ENCODE measurements at regions not wholly inside any gene's neighbourhood (a gene's known extent, or its start where the extent isn't known, plus 50 kb on each side); places are given as distances from the start of the nearest gene placed in this dataset.

- Histone ChIP-seq H3K9me3 (no peaks in the 10 kb centered on the region), H3K36me3 (no peaks in the 10 kb centered on the region), H3K4me3 (no peak overlapping the region), H3K27me3 (peaks cover 0 to 17% (median 0%) of the 10 kb centered on the region in 4 donors), H3K4me1 (no peaks in the 10 kb centered on the region), H3K27ac (no peak overlapping the region)
- DNase-seq: no peak
- TF ChIP-seq CTCF (IDR thresholded peaks at IDR 0.05) (no peak), POLR2A (IDR thresholded peaks at IDR 0.05) (no peak)
- intact Hi-C loops (cut with DNase I): no loop called here
- 62 to 69% methylated on average over 4 to 6 of the region's 10 CpGs for WGBS, 2 donors
These were observed 745.7 kb downstream of the BRD1 start for GRCh38 chr22:49081926-49082325.

- 80 to 88% methylated on average over 1 of the region's 12 CpGs for WGBS, 2 donors
These were observed 746.4 kb downstream of the BRD1 start for GRCh38 chr22:49081261-49081666.

GRCh38 chr22:49080631-49081030 lies 747.0 kb downstream of the BRD1 start:
- Histone ChIP-seq H3K4me1 (no peaks in the 10 kb centered on the region), H3K27ac (no peak overlapping the region), H3K4me3 (no peak overlapping the region), H3K27me3 (peaks cover 0 to 14% (median 0%) of the 10 kb centered on the region in 4 donors), H3K9me3 (no peaks in the 10 kb centered on the region), H3K36me3 (no peaks in the 10 kb centered on the region)
- TF ChIP-seq POLR2A (IDR thresholded peaks at IDR 0.05) (no peak), CTCF (IDR thresholded peaks at IDR 0.05) (no peak)
- intact Hi-C loops (cut with DNase I): no loop called here
- WGBS, 2 donors: 0 to 30% methylated on average over 1 to 2 of the region's 14 CpGs
- no peak for DNase-seq

More at GRCh38 chr22:49081261-49081666, 746.4 kb downstream of the BRD1 start:
- intact Hi-C loops (cut with DNase I): no loop called here
- DNase-seq: no peak
- Histone ChIP-seq H3K9me3 (no peaks in the 10 kb centered on the region), H3K27me3 (peaks cover 0 to 18% (median 0%) of the 10 kb centered on the region in 4 donors), H3K4me1 (no peaks in the 10 kb centered on the region), H3K27ac (no peak overlapping the region), H3K4me3 (no peak overlapping the region), H3K36me3 (no peaks in the 10 kb centered on the region)
- TF ChIP-seq CTCF (IDR thresholded peaks at IDR 0.05) (no peak), POLR2A (IDR thresholded peaks at IDR 0.05) (no peak)

- H3K4me1 ChIP-seq: no peaks in the 10 kb centered on the region
- H3K27ac ChIP-seq: no peak overlapping the region
- peaks cover 0 to 10% (median 0%) of the 10 kb centered on the region in 4 donors for H3K27me3 ChIP-seq
- TF ChIP-seq POLR2A (IDR thresholded peaks at IDR 0.05): no peak
- TF ChIP-seq CTCF (IDR thresholded peaks at IDR 0.05): no peak
- H3K36me3 ChIP-seq: no peaks in the 10 kb centered on the region
- no peaks in the 10 kb centered on the region for H3K9me3 ChIP-seq
- intact Hi-C loops (cut with DNase I): no loop called here
- WGBS, 2 donors: 32 to 87% methylated on average over 3 to 4 of the region's 15 CpGs
- no peak overlapping the region for H3K4me3 ChIP-seq
- no peak for DNase-seq
These were observed 747.8 kb downstream of the BRD1 start for GRCh38 chr22:49079743-49080500.

GRCh38 chr22:49079027-49079725 lies 748.5 kb downstream of the BRD1 start:
- Histone ChIP-seq H3K27ac (no peak overlapping the region), H3K27me3 (peaks cover 0 to 10% (median 0%) of the 10 kb centered on the region in 4 donors), H3K4me3 (no peak overlapping the region), H3K36me3 (no peaks in the 10 kb centered on the region), H3K9me3 (no peaks in the 10 kb centered on the region), H3K4me1 (no peaks in the 10 kb centered on the region)
- 64 to 81% methylated on average over 6 to 7 of the region's 22 CpGs for WGBS, 2 donors
- no peak for TF ChIP-seq POLR2A (IDR thresholded peaks at IDR 0.05)
- TF ChIP-seq CTCF (IDR thresholded peaks at IDR 0.05): no peak
- intact Hi-C loops (cut with DNase I): no loop called here
- DNase-seq: no peak

Measured in esophagus squamous epithelium (tissue), 5 donors.